Epithelial cell of proximal tubule (primary cell): ENCODE measurements at regions not wholly inside any gene's neighbourhood (a gene's known extent, or its start where the extent isn't known, plus 50 kb on each side); places are given as distances from the start of the nearest gene placed in this dataset.
A peak's percentile ranks its signal among the peaks of the same experiment; 100 is the strongest.

Source experiments
- DNase-seq: peaks from one replicate; pipeline ENCODE4 v3.0.0-alpha.2; 2011; ENCODE audit warnings: low read depth
- H3K4me3 ChIP-seq: 2 replicates; pipeline ENCODE4 v1.5.1; 2011; ENCODE audit warnings: low read depth, mild to moderate bottlenecking, low read length
- TF ChIP-seq, protein P1 (sequence below): conservative IDR thresholded peaks from 2 replicates; pipeline ENCODE4 v1.5.1; 2012; ENCODE audit warnings: low read depth, mild to moderate bottlenecking, low read length

DNA sequence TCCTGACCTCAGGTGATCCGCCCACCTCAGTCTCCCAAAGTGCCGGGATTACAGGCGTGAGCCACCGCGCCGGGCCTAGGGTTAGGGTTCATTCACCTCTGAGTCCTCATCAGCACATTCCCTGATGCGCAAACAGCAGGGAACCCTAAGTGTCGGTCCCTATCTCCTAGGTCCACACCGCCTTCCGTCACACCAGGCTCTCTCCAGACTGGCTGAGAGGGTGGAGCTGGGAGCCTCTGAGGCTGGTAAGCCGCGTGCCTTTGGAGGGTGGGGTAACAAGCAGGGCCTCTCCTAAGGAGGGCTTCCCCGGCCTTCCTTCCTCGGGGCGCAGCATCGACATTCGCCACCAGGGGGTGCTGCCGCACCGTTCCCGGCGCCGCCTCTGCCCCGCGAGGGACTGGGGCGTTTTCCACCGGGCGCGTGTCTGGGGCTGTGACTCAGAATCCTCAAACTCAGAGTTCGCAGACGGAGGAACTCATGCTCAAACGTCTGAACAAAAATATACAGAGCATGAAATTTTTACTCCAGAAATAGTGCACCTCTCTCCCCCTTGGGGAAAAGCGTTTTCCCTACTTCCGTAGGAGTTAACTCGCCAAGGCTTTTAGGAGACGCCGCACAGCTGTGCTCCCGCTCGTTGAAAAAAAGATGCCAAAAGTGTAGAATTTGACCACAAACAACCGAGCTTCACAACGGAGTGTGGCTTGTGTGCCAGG lies 63.9 kb upstream of the ASAP2 start:
- TF ChIP-seq, protein P1, sequence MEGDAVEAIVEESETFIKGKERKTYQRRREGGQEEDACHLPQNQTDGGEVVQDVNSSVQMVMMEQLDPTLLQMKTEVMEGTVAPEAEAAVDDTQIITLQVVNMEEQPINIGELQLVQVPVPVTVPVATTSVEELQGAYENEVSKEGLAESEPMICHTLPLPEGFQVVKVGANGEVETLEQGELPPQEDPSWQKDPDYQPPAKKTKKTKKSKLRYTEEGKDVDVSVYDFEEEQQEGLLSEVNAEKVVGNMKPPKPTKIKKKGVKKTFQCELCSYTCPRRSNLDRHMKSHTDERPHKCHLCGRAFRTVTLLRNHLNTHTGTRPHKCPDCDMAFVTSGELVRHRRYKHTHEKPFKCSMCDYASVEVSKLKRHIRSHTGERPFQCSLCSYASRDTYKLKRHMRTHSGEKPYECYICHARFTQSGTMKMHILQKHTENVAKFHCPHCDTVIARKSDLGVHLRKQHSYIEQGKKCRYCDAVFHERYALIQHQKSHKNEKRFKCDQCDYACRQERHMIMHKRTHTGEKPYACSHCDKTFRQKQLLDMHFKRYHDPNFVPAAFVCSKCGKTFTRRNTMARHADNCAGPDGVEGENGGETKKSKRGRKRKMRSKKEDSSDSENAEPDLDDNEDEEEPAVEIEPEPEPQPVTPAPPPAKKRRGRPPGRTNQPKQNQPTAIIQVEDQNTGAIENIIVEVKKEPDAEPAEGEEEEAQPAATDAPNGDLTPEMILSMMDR, result peak; percentile 95
- H3K4me3 ChIP-seq, result peak overlapping the region; percentile 26
- DNase-seq, result no peak

- H3K4me3 ChIP-seq, result no peak overlapping the region
- TF ChIP-seq, protein P1, result no peak
- no peak for DNase-seq
Measured at GRCh38 chr2:9141706-9142460, 64.7 kb upstream of the ASAP2 start.

- no peak for DNase-seq
- TF ChIP-seq, protein P1, result no peak
- no peak overlapping the region for H3K4me3 ChIP-seq
Measured at GRCh38 chr2:9141091-9141667, 65.4 kb upstream of the ASAP2 start.

- no peak for DNase-seq
- H3K4me3 ChIP-seq, result no peak overlapping the region
- TF ChIP-seq, protein P1, result no peak
Measured at GRCh38 chr2:9140645-9141044, 66.0 kb upstream of the ASAP2 start.

DNA sequence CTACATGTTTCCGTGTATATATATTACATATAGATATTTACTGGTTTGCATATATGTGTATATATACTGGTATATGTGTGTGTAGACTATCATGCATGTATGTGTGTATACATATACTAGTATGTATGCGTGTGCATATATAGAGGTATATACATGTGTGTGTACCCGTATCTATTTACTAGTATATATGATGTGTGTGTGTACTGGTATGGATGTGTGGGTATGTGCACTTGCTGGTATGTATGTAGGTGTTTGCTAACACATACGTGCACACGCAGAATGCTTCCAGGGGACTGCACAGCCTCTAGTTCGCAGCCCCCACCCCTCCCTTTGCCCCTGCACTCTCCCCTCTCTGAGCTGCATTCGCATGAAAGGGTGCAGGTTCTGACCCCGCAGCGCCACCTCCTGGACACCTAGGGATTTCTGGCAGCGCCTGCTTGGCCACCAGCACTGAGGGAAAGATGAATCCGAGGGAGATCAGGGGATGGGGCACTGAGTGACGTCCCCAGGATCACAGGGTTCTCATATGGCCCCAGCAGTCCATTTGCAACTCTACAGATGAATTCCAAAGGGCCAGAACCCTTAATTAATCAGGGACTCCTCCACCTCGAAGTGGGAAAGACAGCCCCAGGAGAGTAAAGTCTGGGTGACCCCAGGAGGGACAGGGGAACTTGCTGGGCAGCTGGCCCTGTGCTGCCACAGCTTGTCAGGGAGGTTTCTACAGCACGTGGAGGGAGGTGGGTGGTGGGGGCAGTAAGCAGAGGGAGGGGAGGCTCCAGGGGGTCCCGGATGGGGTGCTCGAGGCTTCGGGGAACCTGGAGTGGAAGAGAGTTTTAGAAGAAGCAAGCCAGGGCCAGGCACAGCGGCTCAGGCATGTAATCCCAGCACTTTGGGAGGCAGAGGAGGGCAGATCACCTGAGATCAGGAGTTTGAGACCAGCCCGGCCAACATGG lies 66.8 kb upstream of the ASAP2 start:
- no peak for DNase-seq
- TF ChIP-seq, protein P1, result peak; percentile 89
- no peak overlapping the region for H3K4me3 ChIP-seq

GRCh38 chr2:9137379-9138150 lies 69.0 kb upstream of the ASAP2 start:
- no peak for DNase-seq
- TF ChIP-seq, protein P1, result no peak
- H3K4me3 ChIP-seq, result peak overlapping the region; percentile 8
